ENCODE measurements at regions not wholly inside any gene's neighbourhood (a gene's known extent, or its start where the extent isn't known, plus 50 kb on each side); places are given as distances from the start of the nearest gene placed in this dataset.

DNA sequence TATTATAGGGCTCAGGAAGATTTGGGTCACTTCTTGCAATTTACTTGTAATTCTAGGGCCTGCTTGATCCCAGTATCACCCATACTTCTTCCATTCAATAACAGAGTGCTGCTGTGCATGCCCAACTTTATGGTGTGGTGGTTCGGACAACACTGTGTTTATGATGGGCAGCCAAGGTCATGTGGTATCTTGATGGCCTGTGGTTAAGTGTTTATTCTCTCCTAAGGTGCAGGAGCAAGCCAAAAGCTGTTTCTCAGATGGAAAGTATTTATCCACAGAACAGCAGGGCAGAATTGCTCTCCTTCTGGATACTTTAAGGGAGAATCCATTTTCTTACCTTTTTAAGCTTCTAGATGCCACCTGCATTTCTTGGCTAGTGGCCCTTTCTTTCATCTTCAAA lies 433.8 kb downstream of the SH2D4B start:
- 71% methylated on average over 1 of the region's 1 CpG for WGBS
- no peaks in the 10 kb centered on the region for H3K4me1 ChIP-seq
- no peak for DNase-seq (ENCODE audit: extremely low spot score)
- H3K27ac ChIP-seq (replicated peaks in 1 of 4), result no peak overlapping the region
- no peak overlapping the region for H3K4me3 ChIP-seq
- H3K36me3 ChIP-seq, result no peaks in the 10 kb centered on the region
- TF ChIP-seq, protein P1, sequence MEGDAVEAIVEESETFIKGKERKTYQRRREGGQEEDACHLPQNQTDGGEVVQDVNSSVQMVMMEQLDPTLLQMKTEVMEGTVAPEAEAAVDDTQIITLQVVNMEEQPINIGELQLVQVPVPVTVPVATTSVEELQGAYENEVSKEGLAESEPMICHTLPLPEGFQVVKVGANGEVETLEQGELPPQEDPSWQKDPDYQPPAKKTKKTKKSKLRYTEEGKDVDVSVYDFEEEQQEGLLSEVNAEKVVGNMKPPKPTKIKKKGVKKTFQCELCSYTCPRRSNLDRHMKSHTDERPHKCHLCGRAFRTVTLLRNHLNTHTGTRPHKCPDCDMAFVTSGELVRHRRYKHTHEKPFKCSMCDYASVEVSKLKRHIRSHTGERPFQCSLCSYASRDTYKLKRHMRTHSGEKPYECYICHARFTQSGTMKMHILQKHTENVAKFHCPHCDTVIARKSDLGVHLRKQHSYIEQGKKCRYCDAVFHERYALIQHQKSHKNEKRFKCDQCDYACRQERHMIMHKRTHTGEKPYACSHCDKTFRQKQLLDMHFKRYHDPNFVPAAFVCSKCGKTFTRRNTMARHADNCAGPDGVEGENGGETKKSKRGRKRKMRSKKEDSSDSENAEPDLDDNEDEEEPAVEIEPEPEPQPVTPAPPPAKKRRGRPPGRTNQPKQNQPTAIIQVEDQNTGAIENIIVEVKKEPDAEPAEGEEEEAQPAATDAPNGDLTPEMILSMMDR (IDR thresholded peaks at IDR 0.05), result no peak
- TF ChIP-seq POLR2AphosphoS5 (IDR thresholded peaks at IDR 0.05) (no peak), EP300 (IDR thresholded peaks at IDR 0.05) (no peak), POLR2A (IDR thresholded peaks at IDR 0.05; ENCODE audit: low read depth) (no peak)
- no peaks in the 10 kb centered on the region for H3K9me3 ChIP-seq
- H3K27me3 ChIP-seq, result no peaks in the 10 kb centered on the region
- intact Hi-C loops (cut with DNase I), result no loop called here

- no peaks in the 10 kb centered on the region for H3K9me3 ChIP-seq
- H3K36me3 ChIP-seq, result no peaks in the 10 kb centered on the region
- intact Hi-C loops (cut with DNase I), result no loop called here
- H3K4me3 ChIP-seq, result no peak overlapping the region
- 90% methylated on average over 5 of the region's 5 CpGs for WGBS
- DNase-seq (ENCODE audit: extremely low spot score), result no peak
- no peaks in the 10 kb centered on the region for H3K4me1 ChIP-seq
- H3K27me3 ChIP-seq, result no peaks in the 10 kb centered on the region
- TF ChIP-seq POLR2A (IDR thresholded peaks at IDR 0.05; ENCODE audit: low read depth) (no peak), EP300 (IDR thresholded peaks at IDR 0.05) (no peak), POLR2AphosphoS5 (IDR thresholded peaks at IDR 0.05) (no peak)
- TF ChIP-seq, protein P1 (IDR thresholded peaks at IDR 0.05), result no peak
- H3K27ac ChIP-seq (replicated peaks in 1 of 4), result no peak overlapping the region
These were observed 439.0 kb downstream of the SH2D4B start for GRCh38 chr10:80976658-80977057.

- TF ChIP-seq, protein P1 (IDR thresholded peaks at IDR 0.05), result no peak
- TF ChIP-seq POLR2A (IDR thresholded peaks at IDR 0.05; ENCODE audit: low read depth) (no peak), POLR2AphosphoS5 (IDR thresholded peaks at IDR 0.05) (no peak), EP300 (IDR thresholded peaks at IDR 0.05) (no peak)
These were observed 447.4 kb downstream of the SH2D4B start for GRCh38 chr10:80985102-80985501.

DNA sequence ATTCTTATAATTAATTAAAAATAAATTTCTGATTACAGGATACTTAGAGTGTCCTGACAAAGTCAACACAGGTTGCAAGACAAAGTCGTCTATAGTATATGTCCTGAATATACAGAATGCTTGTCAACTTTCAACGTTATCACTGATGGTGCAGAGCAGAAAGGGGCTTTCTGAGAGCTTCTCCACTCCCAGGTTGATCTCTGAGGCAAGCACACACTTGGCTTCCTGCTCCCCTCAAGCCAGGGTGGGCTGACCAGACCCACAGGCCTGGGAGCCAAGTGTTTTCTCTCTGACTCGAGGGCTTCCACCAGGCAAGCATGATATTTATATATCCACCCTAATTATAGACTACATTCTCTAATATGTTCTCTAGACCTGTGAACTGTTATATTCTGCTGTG lies 448.9 kb downstream of the SH2D4B start:
- TF ChIP-seq POLR2AphosphoS5 (IDR thresholded peaks at IDR 0.05) (no peak), EP300 (IDR thresholded peaks at IDR 0.05) (no peak), POLR2A (IDR thresholded peaks at IDR 0.05; ENCODE audit: low read depth) (no peak)
- TF ChIP-seq, protein P1 (IDR thresholded peaks at IDR 0.05), result no peak
- no peak for DNase-seq (ENCODE audit: extremely low spot score)
- Histone ChIP-seq H3K4me3 (no peak overlapping the region), H3K36me3 (no peaks in the 10 kb centered on the region), H3K27me3 (no peaks in the 10 kb centered on the region), H3K27ac (replicated peaks in 1 of 4) (no peak overlapping the region), H3K9me3 (no peaks in the 10 kb centered on the region), H3K4me1 (no peaks in the 10 kb centered on the region)
- WGBS, result 58% methylated on average over 3 of the region's 3 CpGs
- intact Hi-C loops (cut with DNase I), result no loop called here

More at GRCh38 chr10:80985102-80985501, 447.4 kb downstream of the SH2D4B start:
- H3K9me3 ChIP-seq, result no peaks in the 10 kb centered on the region
- H3K27me3 ChIP-seq, result no peaks in the 10 kb centered on the region
- H3K27ac ChIP-seq (replicated peaks in 1 of 4), result no peak overlapping the region
- H3K36me3 ChIP-seq, result no peaks in the 10 kb centered on the region
- no peak for DNase-seq (ENCODE audit: extremely low spot score)
- intact Hi-C loops (cut with DNase I), result no loop called here
- 43% methylated on average over 1 of the region's 1 CpG for WGBS
- H3K4me1 ChIP-seq, result no peaks in the 10 kb centered on the region
- no peak overlapping the region for H3K4me3 ChIP-seq

DNA sequence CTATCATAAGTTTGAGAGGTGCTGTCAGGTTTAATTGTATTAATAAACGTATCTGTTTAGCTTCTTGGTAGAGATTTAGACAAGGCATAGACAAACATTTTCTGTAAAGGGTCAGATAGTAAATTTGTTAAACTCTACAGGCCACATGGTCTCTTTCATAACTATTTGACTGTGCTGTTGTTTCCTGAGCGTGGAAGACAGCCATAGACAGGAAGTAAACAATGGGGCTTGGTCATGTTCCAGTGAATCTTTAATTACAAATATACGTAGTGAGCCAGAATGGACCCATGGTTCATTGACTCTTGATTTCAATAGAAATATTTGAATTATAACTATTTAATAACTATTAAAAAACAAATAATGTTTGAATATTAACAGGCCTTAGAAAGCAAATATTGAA lies 451.1 kb downstream of the SH2D4B start:
- intact Hi-C loops (cut with DNase I), result no loop called here
- Histone ChIP-seq H3K4me3 (no peak overlapping the region), H3K27ac (replicated peaks in 1 of 4) (no peak overlapping the region), H3K36me3 (no peaks in the 10 kb centered on the region), H3K4me1 (no peaks in the 10 kb centered on the region), H3K27me3 (no peaks in the 10 kb centered on the region), H3K9me3 (no peaks in the 10 kb centered on the region)
- 23% methylated on average over 3 of the region's 3 CpGs for WGBS
- DNase-seq (ENCODE audit: extremely low spot score), result no peak
- TF ChIP-seq POLR2A (IDR thresholded peaks at IDR 0.05; ENCODE audit: low read depth) (no peak), EP300 (IDR thresholded peaks at IDR 0.05) (no peak), POLR2AphosphoS5 (IDR thresholded peaks at IDR 0.05) (no peak)
- TF ChIP-seq, protein P1 (IDR thresholded peaks at IDR 0.05), result no peak

Measured in esophagus muscularis mucosa (tissue), 4 donors.